ENCODE measurements at regions not wholly inside any gene's neighbourhood (a gene's known extent, or its start where the extent isn't known, plus 50 kb on each side); places are given as distances from the start of the nearest gene placed in this dataset.

GRCh38 chr16:87222335-87222734 lies 94.9 kb downstream of the C16orf95 start:
- no peak for DNase-seq (ENCODE audit: low read depth)
- no peak overlapping the region for H3K4me3 ChIP-seq (ENCODE audit: low read length)
- TF ChIP-seq CTCF (conservative IDR thresholded peaks at IDR 0.05; ENCODE audit: low read depth, low read length): no peak

GRCh38 chr16:87223656-87224248 lies 93.4 kb downstream of the C16orf95 start:
- TF ChIP-seq CTCF (conservative IDR thresholded peaks at IDR 0.05; ENCODE audit: low read depth, low read length): no peak
- DNase-seq (ENCODE audit: low read depth): no peak
- no peak overlapping the region for H3K4me3 ChIP-seq (ENCODE audit: low read length)

- no peak for DNase-seq (ENCODE audit: low read depth)
- no peak overlapping the region for H3K4me3 ChIP-seq (ENCODE audit: low read length)
- TF ChIP-seq CTCF (conservative IDR thresholded peaks at IDR 0.05; ENCODE audit: low read depth, low read length): no peak
Measured at GRCh38 chr16:87226926-87227295, 90.3 kb downstream of the C16orf95 start.

- no peak for TF ChIP-seq CTCF (conservative IDR thresholded peaks at IDR 0.05; ENCODE audit: low read depth, low read length)
- no peak for DNase-seq (ENCODE audit: low read depth)
- no peak overlapping the region for H3K4me3 ChIP-seq (ENCODE audit: low read length)
Measured at GRCh38 chr16:87227296-87227951, 89.8 kb downstream of the C16orf95 start.

- DNase-seq (ENCODE audit: low read depth): no peak
- no peak for TF ChIP-seq CTCF (conservative IDR thresholded peaks at IDR 0.05; ENCODE audit: low read depth, low read length)
Measured at GRCh38 chr16:87228363-87228762, 88.8 kb downstream of the C16orf95 start.

GRCh38 chr16:87229230-87230188 lies 87.7 kb downstream of the C16orf95 start:
- no peak for TF ChIP-seq CTCF (conservative IDR thresholded peaks at IDR 0.05; ENCODE audit: low read depth, low read length)
- no peak for DNase-seq (ENCODE audit: low read depth)

More at GRCh38 chr16:87228363-87228762, 88.8 kb downstream of the C16orf95 start:
- H3K4me3 ChIP-seq (ENCODE audit: low read length): no peak overlapping the region

More at GRCh38 chr16:87229230-87230188, 87.7 kb downstream of the C16orf95 start:
- no peak overlapping the region for H3K4me3 ChIP-seq (ENCODE audit: low read length)
